HG02678 (cell line): ENCODE measurements at regions not wholly inside any gene's neighbourhood (a gene's known extent, or its start where the extent isn't known, plus 50 kb on each side); places are given as distances from the start of the nearest gene placed in this dataset.
"Not testable (repeated sequence)": the region's sequence is repeated elsewhere in the genome, so short reads cannot be mapped to it uniquely, and the experiment has no call there.

Source experiments
- ATAC-seq: cut with Tn5 transposase; IDR thresholded peaks from one replicate; pipeline ENCODE4 v1.9.1; 2021; ENCODE audit warnings: mild to moderate bottlenecking, moderate library complexity; ENCODE audit not compliant: unreplicated experiment

DNA sequence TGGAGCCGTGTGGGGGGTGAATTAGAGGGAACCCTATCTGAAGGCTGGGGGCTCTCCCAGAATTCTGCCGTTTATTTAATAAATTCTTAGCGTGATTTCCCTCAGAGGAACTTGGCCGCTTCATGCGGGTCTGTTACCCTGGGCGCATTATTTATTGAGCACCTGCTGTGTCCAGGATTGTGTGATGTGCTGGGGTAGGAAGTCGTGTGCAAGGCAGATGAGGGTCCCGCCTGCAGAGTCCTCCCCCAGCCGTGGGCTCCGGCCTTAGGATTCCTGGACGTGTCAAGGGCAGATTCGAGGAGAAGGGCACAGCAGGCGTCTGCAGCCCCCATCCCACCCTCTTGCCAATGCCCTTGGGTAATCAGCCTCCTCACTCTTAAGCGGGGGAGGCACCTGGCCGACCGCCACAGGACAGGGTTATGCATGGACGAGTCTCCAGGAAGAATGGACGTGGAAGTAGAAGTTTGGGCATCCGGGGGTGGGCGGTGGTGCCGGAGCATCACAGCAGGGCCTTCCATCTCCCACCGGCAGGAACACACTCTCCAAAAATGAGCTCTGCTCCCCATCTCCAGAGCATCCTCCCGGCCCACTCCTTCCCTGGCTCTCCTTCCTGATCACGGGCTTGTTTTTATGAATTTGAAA is 233.3 kb upstream of the C1orf174 start:
- no peak for ATAC-seq

GRCh38 chr1:4133939-4134321 is 233.9 kb upstream of the C1orf174 start:
- no peak for ATAC-seq

DNA sequence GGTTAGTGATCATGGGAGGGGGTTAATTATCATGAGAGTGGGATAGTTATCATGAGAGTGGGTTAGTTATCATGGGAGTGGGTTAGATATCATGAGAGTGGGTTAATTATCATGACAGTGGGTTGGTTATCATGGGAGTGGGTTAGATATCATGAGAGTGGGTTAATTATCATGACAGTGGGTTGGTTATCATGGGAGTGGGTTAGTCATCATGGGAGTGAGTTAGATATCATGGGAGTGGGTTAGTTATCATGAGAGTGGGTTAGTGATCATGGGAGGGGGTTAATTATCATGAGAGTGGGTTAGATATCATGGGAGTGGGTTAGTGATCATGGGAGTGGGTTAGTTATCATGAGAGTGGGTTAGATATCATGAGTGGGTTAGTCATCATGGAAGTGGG is 235.8 kb upstream of the C1orf174 start:
- not testable (repeated sequence) for ATAC-seq

DNA sequence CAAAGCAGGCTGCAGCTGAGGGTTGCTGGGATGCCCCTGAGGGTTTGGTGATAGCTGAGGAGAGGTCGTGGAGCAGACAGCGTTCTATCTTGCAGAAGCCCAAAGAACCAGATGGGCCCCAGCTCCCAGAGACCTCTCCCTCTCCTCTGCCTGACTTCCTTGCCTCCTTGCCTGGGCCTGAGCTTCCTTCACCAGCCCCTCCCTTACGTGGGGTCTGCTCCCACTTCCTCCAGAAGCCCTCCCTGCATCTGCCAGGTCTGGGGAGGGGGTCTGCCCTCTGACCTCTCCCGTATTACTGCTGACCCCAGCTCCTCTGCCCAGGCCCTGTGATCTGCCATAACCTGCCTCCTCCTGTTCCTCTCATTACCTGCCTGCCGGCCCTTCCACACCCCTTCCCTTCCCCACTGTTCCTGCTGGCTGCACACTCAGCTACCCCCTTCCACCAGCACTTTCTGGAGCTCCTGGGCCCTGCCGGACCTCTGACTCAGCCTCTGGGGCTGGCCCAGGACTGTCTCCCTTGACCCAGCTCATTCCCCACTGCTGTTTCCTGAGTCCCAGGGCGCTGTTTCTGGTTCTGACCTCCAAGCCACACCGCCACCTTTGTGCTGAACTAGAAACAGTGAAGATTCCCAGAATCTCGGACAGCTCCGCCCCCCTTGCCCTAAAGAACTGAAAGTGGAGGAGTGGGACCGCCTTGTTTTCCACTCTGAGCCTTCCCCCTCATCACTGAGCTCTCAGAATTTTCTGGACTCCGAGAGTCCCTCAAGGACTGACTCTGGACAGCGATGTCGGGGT is 237.7 kb upstream of the C1orf174 start:
- ATAC-seq = no peak

GRCh38 chr1:4139646-4140045 is 239.6 kb upstream of the C1orf174 start:
- no peak for ATAC-seq

DNA sequence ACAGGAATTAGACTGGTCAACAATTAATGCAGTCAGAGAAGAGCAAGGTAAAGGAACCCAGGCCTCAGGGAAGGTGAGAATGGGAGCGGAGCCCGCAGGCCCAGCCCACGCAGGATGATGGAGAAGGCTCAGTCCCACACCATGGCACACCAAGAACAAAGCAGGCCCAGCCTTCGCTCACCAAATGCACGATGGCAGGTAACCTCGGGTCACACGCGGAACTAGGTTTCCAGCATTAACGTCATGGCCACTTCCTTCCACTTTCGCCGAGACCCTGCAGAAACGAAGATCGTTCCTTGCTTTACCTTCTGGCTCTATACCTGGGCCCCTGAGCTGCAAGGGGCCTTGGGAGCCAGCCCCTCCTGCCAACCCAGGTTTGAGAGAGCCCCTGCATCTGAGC is 240.2 kb upstream of the C1orf174 start:
- no peak for ATAC-seq

DNA sequence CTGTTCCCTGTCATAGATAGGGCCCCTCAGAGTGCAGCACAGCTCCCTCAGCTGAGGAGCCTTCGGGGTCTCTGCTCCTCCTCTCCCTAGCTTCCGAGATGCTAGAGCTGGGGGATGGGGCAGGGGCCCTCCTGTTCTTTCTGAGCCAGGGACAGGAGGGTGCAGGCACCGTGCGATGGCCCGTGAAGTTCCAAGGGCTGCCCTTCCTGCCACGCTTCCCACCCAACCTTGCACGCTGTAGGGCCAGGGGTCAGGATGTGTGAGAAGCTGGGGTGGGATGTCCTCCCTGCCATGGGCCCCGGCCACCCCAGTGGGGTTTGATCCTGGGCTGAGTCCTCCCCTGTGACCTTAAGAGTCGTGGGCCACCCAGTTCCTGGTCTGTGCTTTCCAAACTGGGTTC is 240.7 kb upstream of the C1orf174 start:
- no peak for ATAC-seq

DNA sequence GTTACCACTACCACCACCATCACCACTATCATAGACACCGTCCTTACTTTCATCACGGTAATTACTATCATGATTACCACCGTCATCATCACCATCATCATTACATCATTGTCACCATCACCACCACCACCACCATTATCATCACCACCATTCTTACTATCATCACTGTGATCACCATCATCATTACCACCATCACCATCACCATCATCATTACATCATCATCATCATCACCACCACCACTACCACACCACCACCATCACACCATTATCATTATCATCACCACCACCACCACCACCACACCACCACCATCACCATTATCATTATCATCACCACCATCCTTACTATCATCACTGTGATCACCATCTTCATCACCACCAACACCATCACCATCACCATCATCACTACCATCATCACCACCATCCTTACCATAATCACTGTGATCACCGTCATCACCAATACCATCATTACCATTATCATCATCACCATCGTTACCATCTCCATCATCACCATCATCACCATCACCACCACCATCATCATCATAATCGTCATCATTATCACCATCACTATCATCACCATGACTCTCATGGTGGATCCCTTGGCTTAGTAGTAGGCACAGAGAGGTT is 244.4 kb upstream of the C1orf174 start:
- ATAC-seq = no peak

DNA sequence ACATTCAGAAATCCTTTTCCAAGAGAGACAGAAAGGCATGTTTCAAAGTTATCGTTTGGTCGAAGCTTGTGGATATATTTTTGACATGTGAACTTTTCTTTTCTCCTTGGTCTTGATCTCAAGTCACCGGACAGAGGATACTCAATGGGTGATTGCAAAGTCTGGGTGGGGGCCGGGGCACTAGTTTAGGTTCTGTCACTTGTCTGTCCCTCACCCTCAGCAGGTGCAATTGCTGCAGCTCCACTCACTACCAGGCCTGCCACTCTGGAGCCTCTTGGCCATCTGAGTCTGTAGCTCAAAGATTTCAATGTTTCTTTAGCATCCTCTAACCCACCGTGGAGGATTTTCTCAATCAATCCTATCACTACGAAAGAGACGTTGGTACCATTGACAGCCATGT is 246.0 kb upstream of the C1orf174 start:
- ATAC-seq = no peak

GRCh38 chr1:4146614-4147013 is 246.5 kb upstream of the C1orf174 start:
- no peak for ATAC-seq

GRCh38 chr1:4147509-4147908 is 247.4 kb upstream of the C1orf174 start:
- no peak for ATAC-seq

DNA sequence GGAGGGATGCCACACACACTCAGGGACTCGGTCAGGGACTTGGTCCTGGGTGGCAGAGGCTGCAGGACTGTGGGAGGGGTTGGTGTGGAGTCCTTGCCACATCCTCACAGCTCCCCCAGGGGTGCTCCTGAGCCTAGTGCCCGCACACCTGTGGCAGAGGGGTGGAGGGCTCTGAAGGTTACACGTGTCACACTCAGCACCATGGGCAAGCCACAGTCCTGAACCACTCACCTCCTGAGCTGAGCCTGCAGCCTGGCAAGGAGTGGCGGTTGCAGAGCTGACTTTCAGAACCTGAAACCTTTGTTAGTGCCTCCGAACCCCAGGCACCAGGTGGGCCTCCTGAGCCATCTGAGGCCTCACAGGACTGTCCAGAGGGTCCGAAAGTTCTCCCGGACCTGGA is 249.2 kb upstream of the C1orf174 start:
- no peak for ATAC-seq

- no peak for ATAC-seq
Measured at GRCh38 chr1:4149831-4150230, 249.8 kb upstream of the C1orf174 start.

DNA sequence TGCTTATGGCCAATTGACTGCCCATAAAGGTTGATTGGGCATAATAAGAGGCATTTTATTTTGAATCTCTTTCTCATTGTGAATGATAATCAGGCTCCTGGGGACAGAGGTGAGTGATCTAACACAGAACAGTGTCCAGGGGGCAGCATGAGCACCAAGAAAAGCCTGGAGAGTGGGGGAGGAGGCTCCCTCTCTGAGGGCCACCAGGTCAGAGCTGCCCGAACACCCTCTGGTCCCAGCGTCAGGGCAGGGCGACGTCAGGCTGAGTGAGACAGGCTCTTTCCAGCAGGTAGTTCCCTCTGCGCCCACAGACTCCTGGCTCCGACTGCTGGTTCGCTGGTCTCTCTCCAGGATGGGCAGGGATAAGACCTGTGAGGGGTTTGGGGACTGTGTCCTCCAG is 250.2 kb upstream of the C1orf174 start:
- ATAC-seq = no peak

DNA sequence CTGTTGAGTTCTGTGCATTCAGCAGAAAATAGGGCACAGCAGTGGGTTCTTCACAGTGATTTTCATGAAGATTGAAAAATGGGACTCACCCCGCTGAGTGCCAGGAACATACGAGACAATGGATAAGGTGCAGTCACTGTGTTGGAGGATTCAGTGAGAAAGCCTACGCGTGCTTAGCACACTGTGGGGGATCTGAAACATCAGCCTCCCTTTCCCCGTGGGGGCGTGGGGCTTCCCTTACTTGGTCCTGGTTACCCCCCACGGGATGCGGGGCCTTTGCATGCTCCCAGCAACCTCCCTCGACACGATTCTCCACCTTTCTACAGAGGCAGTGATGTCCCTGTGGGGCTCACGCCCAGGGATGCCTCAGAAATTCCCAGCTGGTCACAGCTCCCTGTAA is 252.2 kb upstream of the C1orf174 start:
- no peak for ATAC-seq

DNA sequence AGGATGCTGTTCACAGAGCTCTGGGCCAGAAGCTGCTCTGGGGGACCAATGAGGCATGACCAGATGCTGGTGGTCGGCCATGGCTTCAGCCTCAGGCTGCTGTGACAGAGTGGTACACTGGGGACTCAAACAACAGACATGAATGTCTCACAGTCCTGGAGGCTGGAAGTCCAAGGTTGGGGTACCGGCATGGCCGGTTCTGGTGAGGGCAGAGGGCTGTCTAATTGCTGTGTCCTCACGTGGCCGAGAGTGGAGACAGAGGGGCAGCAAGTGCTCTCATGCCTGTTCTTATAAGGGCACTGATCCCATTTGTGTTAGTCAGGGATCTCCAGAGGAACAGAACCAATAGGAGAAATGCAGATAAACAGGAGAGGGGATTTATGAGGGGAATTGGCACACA is 253.5 kb upstream of the C1orf174 start:
- ATAC-seq = no peak

- no peak for ATAC-seq
Measured at GRCh38 chr1:4156241-4156973, 256.3 kb upstream of the C1orf174 start.

GRCh38 chr1:4160181-4160580 is 260.1 kb upstream of the C1orf174 start:
- no peak for ATAC-seq

- ATAC-seq = no peak
Measured at GRCh38 chr1:4161366-4162006, 261.4 kb upstream of the C1orf174 start.

GRCh38 chr1:4164965-4165364 is 264.9 kb upstream of the C1orf174 start:
- ATAC-seq = no peak

DNA sequence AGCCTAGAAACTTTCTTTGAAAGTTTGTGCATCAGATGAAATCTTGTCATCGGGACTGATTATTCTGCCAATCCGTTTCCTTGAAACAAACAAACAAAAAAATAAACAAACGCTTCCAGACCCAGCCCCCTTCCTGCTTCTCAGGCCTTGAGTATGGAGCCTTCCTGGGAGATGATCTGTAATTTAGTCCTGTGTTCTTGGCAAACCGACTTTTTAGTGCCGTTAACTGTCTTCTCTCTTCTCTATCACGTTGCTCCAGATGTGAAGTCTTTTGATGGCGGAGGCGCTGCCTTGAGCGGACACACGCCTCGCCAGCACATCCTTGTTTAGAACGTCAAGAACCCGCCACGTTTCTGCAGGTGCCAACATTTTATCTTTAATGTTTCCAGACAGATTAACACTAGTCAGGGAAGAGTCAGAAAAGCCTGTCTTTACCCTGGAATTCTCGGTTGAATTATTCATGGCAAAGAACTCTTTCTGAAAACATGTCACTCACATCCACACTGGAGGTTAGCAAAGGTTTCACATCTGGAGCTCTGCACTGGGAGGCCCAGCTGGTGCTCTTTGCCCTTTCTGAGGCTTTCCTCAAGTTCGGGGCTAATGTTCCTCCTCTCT is 265.7 kb upstream of the C1orf174 start:
- no peak for ATAC-seq
